Thyroid gland (tissue), 4 donors: ENCODE measurements at regions not wholly inside any gene's neighbourhood (a gene's known extent, or its start where the extent isn't known, plus 50 kb on each side); places are given as distances from the start of the nearest gene placed in this dataset.

ENCODE experiments used
- DNase-seq, 2 donors: peaks; one replicate each; pipeline ENCODE4 v3.0.0-alpha.2; 2019
- H3K27ac ChIP-seq, 3 donors: fragments of 200-600 bp; sonication (generic); 1 replicate in 2 of 3; 2 replicates in 1 of 3; pipeline ENCODE4 v1.5.1; 2016 to 2019; ENCODE audit warnings: mild to moderate bottlenecking in 1 of 3, moderate library complexity in 1 of 3
- H3K27me3 ChIP-seq: fragments of 200-600 bp; sonication (generic); one replicate; pipeline ENCODE4 v1.5.1; 2019
- H3K36me3 ChIP-seq, 2 donors: fragments of 200-600 bp; sonication (generic); one replicate each; pipeline ENCODE4 v1.5.1; 2016 to 2019
- H3K4me1 ChIP-seq, 2 donors: fragments of 200-600 bp; sonication (generic); one replicate each; pipeline ENCODE4 v1.5.1; 2017 to 2019
- H3K4me3 ChIP-seq, 3 donors: fragments of 200-600 bp; sonication (generic); replicated peaks in 1 of 3; 1 replicate in 2 of 3; 2 replicates in 1 of 3; pipeline ENCODE4 v1.5.1; 2016; ENCODE audit warnings: mild to moderate bottlenecking in 1 of 3
- H3K9me3 ChIP-seq: fragments of 200-600 bp; sonication (generic); one replicate; pipeline ENCODE4 v1.5.1; 2017
- CTCF ChIP-seq, 6 experiments: fragments of 200-600 bp in 3 of 6; fragments of 450-650 bp in 3 of 6; sonication (generic) in 3 of 6; IDR thresholded peaks; one replicate each; pipeline ENCODE4 v1.5.1; 2016 to 2019; ENCODE audit warnings: antibody characterized with exemption in 6 of 6, mild to moderate bottlenecking in 2 of 6, inconsistent platforms in 1 of 6, moderate library complexity in 1 of 6
- POLR2A ChIP-seq, 2 donors: fragments of 450-650 bp; IDR thresholded peaks; one replicate each; pipeline ENCODE4 v1.6.1; 2017; ENCODE audit warnings: antibody characterized with exemption in 2 of 2, mild to moderate bottlenecking in 2 of 2, moderate library complexity in 1 of 2
- WGBS, 2 donors: methylation state at CpG; one replicate each; pipeline ENCODE4 v1.1.5; 2017; 5-methylcytosine and 5-hydroxymethylcytosine counted together
- intact Hi-C: fragments of 100-400 bp; cut with DNase I; formaldehyde crosslinking; loops from one replicate; pipeline ENCODE4 v1.15.1; 2023

GRCh38 chr7:10889266-10889898 is 84.3 kb upstream of the PHF14 start:
- intact Hi-C loops: no loop called here
- Histone ChIP-seq H3K36me3 (no peaks in the 10 kb centered on the region), H3K4me3 (no peak overlapping the region), H3K4me1 (no peaks in the 10 kb centered on the region), H3K27me3 (no peaks in the 10 kb centered on the region), H3K27ac (no peak overlapping the region), H3K9me3 (no peaks in the 10 kb centered on the region)
- TF ChIP-seq POLR2A (IDR thresholded peaks at IDR 0.05): no peak
- TF ChIP-seq CTCF (IDR thresholded peaks at IDR 0.05): peak in 5 of 6 experiments; percentile 16 to 63 (median 37)
- 67 to 72% methylated on average over 10 of the region's 10 CpGs for WGBS, 2 donors
- DNase-seq: peak; percentile 12 to 25

GRCh38 chr7:10908600-10908999 is 65.1 kb upstream of the PHF14 start:
- no peaks in the 10 kb centered on the region for H3K36me3 ChIP-seq
- no peak overlapping the region for H3K4me3 ChIP-seq
- no peaks in the 10 kb centered on the region for H3K9me3 ChIP-seq
- DNase-seq: no peak
- TF ChIP-seq POLR2A (IDR thresholded peaks at IDR 0.05) (no peak), CTCF (IDR thresholded peaks at IDR 0.05) (no peak)
- WGBS, 2 donors: 53 to 61% methylated on average over 9 of the region's 9 CpGs
- no peak overlapping the region for H3K27ac ChIP-seq
- no peaks in the 10 kb centered on the region for H3K4me1 ChIP-seq
- intact Hi-C loops: loop anchor here (10.0 kb wide), 1 partner anchor 64 kb away; no protein-coding TSS in a partner anchor
- no peaks in the 10 kb centered on the region for H3K27me3 ChIP-seq

GRCh38 chr7:10910447-10910846 is 63.2 kb upstream of the PHF14 start:
- Histone ChIP-seq H3K36me3 (no peaks in the 10 kb centered on the region), H3K4me1 (no peaks in the 10 kb centered on the region), H3K4me3 (no peak overlapping the region), H3K9me3 (no peaks in the 10 kb centered on the region), H3K27me3 (no peaks in the 10 kb centered on the region), H3K27ac (no peak overlapping the region)
- WGBS, 2 donors: 92 to 94% methylated on average over 2 of the region's 2 CpGs
- no peak for DNase-seq
- no peak for TF ChIP-seq CTCF (IDR thresholded peaks at IDR 0.05)
- intact Hi-C loops: no loop called here

GRCh38 chr7:10912077-10912476 is 61.6 kb upstream of the PHF14 start:
- Histone ChIP-seq H3K4me1 (no peaks in the 10 kb centered on the region), H3K4me3 (no peak overlapping the region), H3K27ac (no peak overlapping the region), H3K27me3 (no peaks in the 10 kb centered on the region), H3K36me3 (no peaks in the 10 kb centered on the region), H3K9me3 (no peaks in the 10 kb centered on the region)
- no peak for TF ChIP-seq CTCF (IDR thresholded peaks at IDR 0.05)
- TF ChIP-seq POLR2A (IDR thresholded peaks at IDR 0.05): no peak
- WGBS, 2 donors: 78 to 89% methylated on average over 1 of the region's 1 CpG
- no peak for DNase-seq
- intact Hi-C loops: no loop called here

- 64 to 68% methylated on average over 2 of the region's 2 CpGs for WGBS, 2 donors
- no peak for DNase-seq
- Histone ChIP-seq H3K9me3 (no peaks in the 10 kb centered on the region), H3K27ac (no peak overlapping the region), H3K4me3 (no peak overlapping the region), H3K4me1 (no peaks in the 10 kb centered on the region), H3K27me3 (no peaks in the 10 kb centered on the region), H3K36me3 (no peaks in the 10 kb centered on the region)
- intact Hi-C loops: no loop called here
- TF ChIP-seq CTCF (IDR thresholded peaks at IDR 0.05) (no peak), POLR2A (IDR thresholded peaks at IDR 0.05) (no peak)
Measured at GRCh38 chr7:10913457-10913856, 60.2 kb upstream of the PHF14 start.
